Activated CD4-positive, alpha-beta T cell treated with anti-CD3 and anti-CD28 coated beads, Interleukin-2, Interleukin-6, amounts not matched to agents 100 ng/mL and 50 ng/mL, durations not matched to agents 16 hours and 8 hours (primary cell): ENCODE measurements at regions not wholly inside any gene's neighbourhood (a gene's known extent, or its start where the extent isn't known, plus 50 kb on each side); places are given as distances from the start of the nearest gene placed in this dataset.

ENCODE experiments used
- DNase-seq: peaks from one replicate; pipeline ENCODE4 v3.0.0-alpha.2; 2020

DNA sequence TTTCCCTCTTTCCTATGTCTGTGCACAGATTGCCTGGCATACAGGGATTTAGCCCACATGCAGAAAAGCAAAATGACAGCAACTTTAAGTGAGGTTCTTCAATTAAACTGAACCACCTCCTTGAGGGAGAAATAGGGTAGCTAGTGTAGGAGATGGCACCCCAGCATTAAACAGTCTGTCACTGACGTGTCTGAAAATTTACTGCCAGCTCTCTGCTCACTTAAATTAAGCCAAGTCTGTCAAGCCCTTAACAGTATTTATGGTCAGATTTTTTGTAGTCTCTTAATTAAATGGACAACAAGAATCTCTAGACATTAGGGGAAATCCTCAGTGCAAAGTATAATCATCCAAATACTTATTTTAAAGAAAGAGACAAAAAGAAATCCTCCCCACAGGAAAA is 696.5 kb upstream of the PTBP2 start:
- DNase-seq: no peak

- DNase-seq: no peak
These were observed 693.5 kb upstream of the PTBP2 start for GRCh38 chr1:96028071-96028470.

- DNase-seq: no peak
These were observed 691.3 kb upstream of the PTBP2 start for GRCh38 chr1:96030312-96030711.

DNA sequence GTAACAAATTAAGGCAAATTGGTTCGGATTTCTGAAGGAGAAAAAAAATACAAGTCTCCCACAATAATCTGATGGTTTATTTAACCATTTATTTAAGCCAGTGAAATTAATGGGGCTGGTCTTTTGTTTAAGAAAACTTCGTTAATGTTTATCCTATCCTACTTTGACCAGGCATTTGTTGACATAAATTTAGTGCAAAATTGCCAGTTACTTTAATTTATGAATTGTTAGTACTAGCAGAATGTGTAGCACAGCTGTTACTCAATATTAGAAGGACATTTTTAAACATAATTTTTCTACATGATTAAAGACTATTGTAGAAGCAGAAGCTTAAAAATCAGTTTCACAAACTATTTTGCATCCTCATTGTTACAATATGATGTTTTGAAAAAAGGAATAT is 687.6 kb upstream of the PTBP2 start:
- no peak for DNase-seq

DNA sequence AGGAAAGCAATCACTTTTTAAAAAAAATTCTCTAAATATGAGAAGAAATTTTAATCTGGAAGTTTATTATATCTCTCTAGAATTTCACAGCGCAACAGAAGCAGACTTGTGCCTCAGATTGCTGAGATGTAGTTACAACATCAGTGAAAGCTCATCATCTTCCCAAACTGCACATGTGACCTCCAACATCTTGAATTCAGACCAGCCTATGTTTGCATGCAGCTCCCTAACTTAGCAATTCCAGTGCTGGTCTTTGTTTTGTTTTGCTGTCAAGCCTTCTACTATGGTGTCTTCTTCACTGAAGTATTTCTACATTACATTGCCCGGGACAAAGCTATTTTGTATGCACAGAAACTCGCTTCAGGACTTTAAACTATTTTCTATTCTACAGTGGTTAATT is 684.8 kb upstream of the PTBP2 start:
- no peak for DNase-seq

- no peak for DNase-seq
These were observed 682.9 kb upstream of the PTBP2 start for GRCh38 chr1:96038636-96039035.

DNA sequence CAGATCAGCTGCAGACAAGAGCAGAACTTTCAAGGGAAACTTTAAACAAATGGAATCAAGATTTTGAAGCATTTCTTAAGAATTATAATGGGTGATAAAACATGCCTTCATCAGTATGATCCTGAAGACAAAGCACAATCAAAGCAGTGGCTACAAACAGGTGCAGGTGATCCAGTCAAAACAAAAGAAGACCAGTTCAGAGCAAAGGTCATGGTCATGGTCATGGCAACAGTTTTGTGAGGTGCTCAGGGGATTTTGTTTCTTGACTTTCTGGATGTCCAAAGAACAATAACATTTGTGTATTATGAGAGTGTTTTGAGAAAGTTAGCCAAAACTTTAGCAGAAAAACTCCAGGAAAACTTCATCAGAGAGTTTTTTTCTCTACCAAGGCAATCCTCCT is 681.7 kb upstream of the PTBP2 start:
- no peak for DNase-seq

DNA sequence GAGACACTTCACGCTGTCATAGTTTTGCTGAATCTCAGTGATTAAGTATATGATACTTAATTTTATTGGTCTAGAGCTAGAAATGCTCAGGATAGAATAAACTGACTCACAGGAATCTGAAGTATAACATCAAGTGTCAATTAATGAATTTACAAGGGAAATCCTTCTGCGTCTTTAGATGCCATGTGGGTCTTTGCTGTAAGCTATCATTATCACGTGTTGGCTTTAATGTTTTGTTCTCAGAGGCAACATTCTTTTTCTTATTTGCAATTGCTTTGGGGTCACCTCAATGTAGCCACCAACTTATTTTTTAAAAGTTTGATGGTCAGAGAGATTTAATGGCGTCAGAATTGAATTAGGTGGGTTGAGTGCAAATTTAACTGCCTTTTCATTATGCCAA is 680.1 kb upstream of the PTBP2 start:
- DNase-seq: no peak

- no peak for DNase-seq
These were observed 672.9 kb upstream of the PTBP2 start for GRCh38 chr1:96048572-96049212.

- no peak for DNase-seq
These were observed 671.7 kb upstream of the PTBP2 start for GRCh38 chr1:96049759-96050409.

GRCh38 chr1:96059276-96059675 is 662.3 kb upstream of the PTBP2 start:
- no peak for DNase-seq

- DNase-seq: no peak
These were observed 661.8 kb upstream of the PTBP2 start for GRCh38 chr1:96059736-96060135.

- DNase-seq: no peak
These were observed 661.0 kb upstream of the PTBP2 start for GRCh38 chr1:96060621-96061020.

DNA sequence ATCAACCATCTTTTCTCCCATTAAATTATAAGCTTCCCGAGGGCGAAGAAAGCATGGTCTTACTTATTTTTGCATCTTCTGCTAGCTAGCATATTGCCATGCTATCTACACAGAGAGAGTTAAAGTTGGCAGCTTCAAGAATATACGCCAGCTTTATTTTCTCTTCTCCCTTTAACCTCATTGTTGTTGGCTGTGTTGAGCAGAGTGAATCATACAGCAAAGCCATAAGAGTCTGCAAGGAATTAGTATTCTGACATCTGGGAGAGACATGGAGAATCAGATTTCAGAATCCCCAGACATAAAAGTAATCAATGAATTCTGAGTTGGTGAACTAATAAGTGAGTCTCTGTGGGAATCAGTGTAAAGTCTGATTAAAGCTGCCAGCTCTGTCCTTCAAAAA is 649.6 kb upstream of the PTBP2 start:
- DNase-seq: no peak

- no peak for DNase-seq
These were observed 648.5 kb upstream of the PTBP2 start for GRCh38 chr1:96073100-96073499.

- no peak for DNase-seq
These were observed 647.2 kb upstream of the PTBP2 start for GRCh38 chr1:96074422-96074821.

- DNase-seq: no peak
These were observed 646.6 kb upstream of the PTBP2 start for GRCh38 chr1:96074876-96075577.

DNA sequence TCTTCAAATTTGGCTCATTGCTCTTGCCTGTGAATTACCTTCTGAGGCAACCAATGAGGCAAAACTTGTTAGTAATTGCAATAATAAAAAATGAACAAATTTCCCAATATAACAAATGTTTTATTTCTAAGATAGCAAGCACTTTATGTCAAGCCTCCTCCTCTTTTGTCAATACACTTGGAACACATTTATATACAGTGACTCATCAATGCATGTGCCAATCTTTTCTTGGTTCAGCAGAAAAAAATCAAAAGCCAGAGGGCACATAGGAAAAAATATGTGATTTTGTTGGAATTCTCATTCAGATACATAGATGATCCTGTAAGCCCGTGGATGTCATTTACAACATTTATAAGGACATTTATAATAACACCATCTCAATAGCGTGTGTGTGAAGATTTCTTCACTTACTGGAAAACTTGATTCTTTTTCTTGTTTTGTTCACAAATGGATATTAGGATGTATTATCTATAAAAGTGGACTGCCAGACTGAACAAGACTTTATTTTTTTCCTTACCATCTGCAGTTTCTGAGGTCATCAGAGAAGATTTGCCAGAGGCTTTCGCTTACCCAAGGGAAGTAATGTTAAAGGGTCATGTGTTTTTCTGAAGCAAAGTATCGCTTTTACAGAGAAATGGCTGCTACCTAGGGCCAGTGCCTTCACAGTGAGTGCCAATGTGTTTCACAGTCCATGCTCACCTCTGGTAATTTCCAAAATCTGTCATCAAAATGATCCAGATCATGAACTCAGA is 645.7 kb upstream of the PTBP2 start:
- DNase-seq: no peak

DNA sequence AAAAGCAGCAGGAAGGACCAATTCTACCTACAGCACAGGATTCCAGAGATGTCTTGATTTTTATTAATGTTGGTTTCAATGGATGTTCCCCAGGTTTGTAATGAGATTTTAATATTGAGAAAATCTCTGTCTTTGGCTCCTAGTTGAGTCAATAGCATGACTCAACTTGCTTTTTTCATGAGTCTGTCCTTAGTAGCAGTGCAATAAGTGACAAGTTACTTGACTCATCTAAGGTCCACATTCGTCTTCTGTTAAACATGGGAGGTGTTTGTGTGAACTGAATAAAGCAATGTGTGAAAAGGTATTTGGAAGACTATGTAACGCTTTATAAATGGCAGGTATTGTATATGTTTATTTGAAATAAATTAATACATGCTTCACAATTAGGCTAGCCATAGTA is 645.0 kb upstream of the PTBP2 start:
- DNase-seq: no peak

- no peak for DNase-seq
These were observed 642.0 kb upstream of the PTBP2 start for GRCh38 chr1:96079581-96079980.

- DNase-seq: no peak
These were observed 640.7 kb upstream of the PTBP2 start for GRCh38 chr1:96080925-96081324.

GRCh38 chr1:96087719-96088118 is 633.9 kb upstream of the PTBP2 start:
- DNase-seq: no peak

GRCh38 chr1:96090134-96090533 is 631.5 kb upstream of the PTBP2 start:
- DNase-seq: no peak
